MCF 10A (cell line): ENCODE measurements at regions not wholly inside any gene's neighbourhood (a gene's known extent, or its start where the extent isn't known, plus 50 kb on each side); places are given as distances from the start of the nearest gene placed in this dataset.
"Not testable (repeated sequence)": the region's sequence is repeated elsewhere in the genome, so short reads cannot be mapped to it uniquely, and the experiment has no call there.

ENCODE experiments used
- BruUV-seq: library from RNA; stranded (reverse); fragments of 400-500 nt; replicated peaks from 2 replicates; lab custom pipeline; 2021; lab: Mats Ljungman, UMichigan
- CTCF ChIA-PET: fragments of 300-600 bp; sonication (Branson Sonifier 250); formaldehyde crosslinking; extraction: SDS; loops from one replicate; lab custom pipeline; 2021; ENCODE audit warnings: antibody characterized with exemption, inconsistent platforms; lab: Yijun Ruan, JAX
- POLR2A ChIA-PET: fragments of 300-600, 350-650 bp; sonication (Branson Sonifier 250); formaldehyde crosslinking; extraction: SDS; loops from one replicate; lab custom pipeline; 2020; ENCODE audit warnings: antibody characterized with exemption, inconsistent platforms; lab: Yijun Ruan, JAX
- DNase-seq: peaks from one replicate; pipeline ENCODE4 v3.0.0-alpha.2; 2018; ENCODE audit not compliant: unreplicated experiment
- H3K27ac Mint-ChIP-seq: one replicate; pipeline ENCODE4 v1.8.0; 2022; ENCODE audit warnings: mild to moderate bottlenecking, low read depth, mixed read lengths; ENCODE audit not compliant: unreplicated experiment
- H3K27me3 Mint-ChIP-seq: one replicate; pipeline ENCODE4 v1.8.0; 2022; ENCODE audit warnings: mixed read lengths; ENCODE audit not compliant: insufficient read depth, unreplicated experiment
- H3K36me3 Mint-ChIP-seq: one replicate; pipeline ENCODE4 v1.8.0; 2022; ENCODE audit warnings: mild to moderate bottlenecking, moderate library complexity, mixed read lengths; ENCODE audit not compliant: insufficient read depth, unreplicated experiment
- H3K4me1 Mint-ChIP-seq: one replicate; pipeline ENCODE4 v1.8.0; 2022; ENCODE audit warnings: mixed read lengths; ENCODE audit not compliant: insufficient read depth, unreplicated experiment
- H3K4me3 Mint-ChIP-seq: one replicate; pipeline ENCODE4 v1.8.0; 2022; ENCODE audit warnings: mild to moderate bottlenecking, moderate library complexity, mixed read lengths; ENCODE audit not compliant: unreplicated experiment
- H3K9me3 Mint-ChIP-seq: one replicate; pipeline ENCODE4 v1.8.0; 2022; ENCODE audit warnings: mixed read lengths; ENCODE audit not compliant: unreplicated experiment
- CTCF ChIP-seq: fragments of 200-600 bp; IDR thresholded peaks from one replicate; pipeline ENCODE4 v1.8.0; 2022; ENCODE audit warnings: antibody characterized with exemption, mild to moderate bottlenecking; ENCODE audit not compliant: unreplicated experiment
- intact Hi-C: fragments of 100-400 bp; cut with micrococcal nuclease; formaldehyde crosslinking; loops from 2 replicates; pipeline ENCODE4 v1.14.1; 2022

DNA sequence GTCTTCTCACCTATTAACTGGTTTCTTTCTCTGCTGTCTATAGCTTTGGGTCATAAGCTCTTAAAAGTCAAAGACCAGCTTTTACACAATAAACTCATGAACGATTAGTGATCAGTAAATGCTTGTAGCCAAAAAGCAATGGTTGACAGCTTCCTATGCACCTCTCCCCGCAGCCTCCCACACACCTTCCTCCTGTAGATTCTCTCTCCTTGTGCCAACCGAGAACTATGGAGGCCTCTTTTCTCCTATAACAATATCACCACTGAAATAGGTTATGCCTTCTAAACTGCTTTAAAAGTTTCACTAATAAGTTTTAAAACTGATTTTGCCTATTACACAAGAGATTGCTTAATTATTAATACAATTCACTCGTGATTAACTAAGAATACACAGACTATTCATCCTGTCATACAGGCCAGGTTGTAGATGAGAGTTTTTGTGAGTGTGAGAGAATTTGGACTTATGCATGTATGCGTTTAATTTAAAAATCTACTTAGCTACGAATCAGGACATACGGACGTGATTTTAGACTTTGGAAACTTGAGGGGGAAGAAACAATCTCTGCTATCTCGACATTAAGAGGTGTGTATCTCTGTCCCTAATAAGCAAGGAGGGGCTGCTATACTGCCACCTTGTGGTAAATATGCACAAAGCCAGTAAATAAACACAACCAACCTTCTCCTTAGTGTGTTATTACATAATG, 229.1 kb upstream of the RBBP8 start:
- ChIA-PET POLR2A (interaction anchor here (0.7 to 1.4 kb wide), 3 partner anchors 9 to 22 kb away, joined by 4 read pairs; no protein-coding TSS in a partner anchor), CTCF (interaction anchor here (0.5 to 3.3 kb wide), 15 partner anchors 9 to 1341 kb away, joined by 3 to 12 read pairs (median 3); no protein-coding TSS in a partner anchor)
- peak; percentile 74 for TF ChIP-seq CTCF
- no peak overlapping the region for H3K4me3 Mint-ChIP-seq
- H3K27me3 Mint-ChIP-seq = no peaks in the 10 kb centered on the region
- intact Hi-C loops = loop anchor here (1.0 to 10.0 kb wide), 4 partner anchors 141 to 807 kb away; partner anchors contain the start of gene GATA6
- peak; percentile 76 for DNase-seq
- no peaks in the 10 kb centered on the region for H3K4me1 Mint-ChIP-seq
- no peaks in the 10 kb centered on the region for H3K9me3 Mint-ChIP-seq
- no TSS peak for BruUV-seq
- no peak overlapping the region for H3K27ac Mint-ChIP-seq
- H3K36me3 Mint-ChIP-seq = no peaks in the 10 kb centered on the region

DNA sequence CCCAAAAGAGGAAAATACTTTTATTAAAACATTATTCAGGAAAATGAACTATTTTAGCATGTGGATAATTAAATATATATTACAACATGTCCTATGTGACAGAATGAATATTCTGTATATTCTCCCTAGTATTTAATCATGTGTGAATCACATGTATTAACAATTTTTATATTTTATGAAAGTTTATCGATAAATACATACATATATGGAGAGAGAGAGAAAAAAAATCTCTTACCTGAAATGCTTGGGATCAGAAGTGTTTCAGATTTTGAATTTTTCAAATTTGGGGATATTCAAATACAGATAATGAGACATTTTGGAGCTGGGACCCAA, 228.6 kb upstream of the RBBP8 start:
- H3K4me3 Mint-ChIP-seq = no peak overlapping the region
- DNase-seq = no peak
- H3K27ac Mint-ChIP-seq = no peak overlapping the region
- TF ChIP-seq CTCF = no peak
- no TSS peak for BruUV-seq
- ChIA-PET CTCF (interaction anchor here (0.6 to 3.3 kb wide), 9 partner anchors 9 to 1342 kb away, joined by 3 to 12 read pairs (median 4); no protein-coding TSS in a partner anchor), POLR2A (interaction anchor here (0.6 to 1.3 kb wide), 2 partner anchors 9 to 22 kb away, joined by 3 to 4 read pairs; no protein-coding TSS in a partner anchor)
- H3K4me1 Mint-ChIP-seq = no peaks in the 10 kb centered on the region
- intact Hi-C loops = loop anchor here (1.0 to 10.0 kb wide), 4 partner anchors 141 to 807 kb away; partner anchors contain the start of gene GATA6
- no peaks in the 10 kb centered on the region for H3K27me3 Mint-ChIP-seq
- H3K9me3 Mint-ChIP-seq = no peaks in the 10 kb centered on the region
- H3K36me3 Mint-ChIP-seq = no peaks in the 10 kb centered on the region

- H3K27ac Mint-ChIP-seq = no peak overlapping the region
- CTCF ChIA-PET = interaction anchor here (0.6 to 3.3 kb wide), 5 partner anchors 11 to 790 kb away, joined by 3 to 12 read pairs (median 3); no protein-coding TSS in a partner anchor
- H3K4me1 Mint-ChIP-seq = no peaks in the 10 kb centered on the region
- peak; percentile 69 for DNase-seq
- no peak overlapping the region for H3K4me3 Mint-ChIP-seq
- no peaks in the 10 kb centered on the region for H3K27me3 Mint-ChIP-seq
- H3K9me3 Mint-ChIP-seq = no peaks in the 10 kb centered on the region
- POLR2A ChIA-PET = interaction anchor here (0.6 to 1.3 kb wide), 2 partner anchors 10 to 23 kb away, joined by 3 to 4 read pairs; no protein-coding TSS in a partner anchor
- no peaks in the 10 kb centered on the region for H3K36me3 Mint-ChIP-seq
- intact Hi-C loops = loop anchor here (10.0 kb wide), 1 partner anchor 541 kb away; the partner anchor contains the start of gene GATA6
- BruUV-seq = no TSS peak
- TF ChIP-seq CTCF = no peak
Observed at GRCh38 chr18:22705328-22705727, 227.8 kb upstream of the RBBP8 start.

DNA sequence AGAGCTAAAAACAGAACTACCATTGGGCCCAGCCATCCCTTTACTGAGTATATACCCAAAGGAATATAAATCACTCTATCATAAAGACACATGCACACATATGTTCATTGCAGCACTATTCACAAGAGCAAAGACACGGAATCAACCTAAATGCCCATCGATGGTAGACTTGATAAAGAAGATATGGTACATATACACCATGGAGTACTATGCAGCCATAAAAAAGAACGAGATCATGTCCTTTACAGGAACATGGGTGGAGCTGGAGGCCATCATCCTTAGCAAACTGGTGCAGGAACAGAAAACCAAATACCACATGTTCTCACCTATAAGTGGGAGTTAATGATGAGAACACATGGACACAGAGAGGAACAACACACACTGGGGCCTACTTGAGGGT, 227.1 kb upstream of the RBBP8 start:
- H3K4me1 Mint-ChIP-seq, H3K9me3 Mint-ChIP-seq, H3K4me3 Mint-ChIP-seq, H3K27ac Mint-ChIP-seq, DNase-seq, H3K36me3 Mint-ChIP-seq, BruUV-seq, H3K27me3 Mint-ChIP-seq, POLR2A ChIA-PET: not testable (repeated sequence)
- intact Hi-C loops = loop anchor here (10.0 kb wide), 1 partner anchor 541 kb away; the partner anchor contains the start of gene GATA6
- CTCF ChIA-PET = interaction anchor here (0.8 to 3.3 kb wide), 4 partner anchors 11 to 791 kb away, joined by 3 to 12 read pairs (median 3); no protein-coding TSS in a partner anchor
